ENCODE measurements at regions not wholly inside any gene's neighbourhood (a gene's known extent, or its start where the extent isn't known, plus 50 kb on each side); places are given as distances from the start of the nearest gene placed in this dataset.

DNA sequence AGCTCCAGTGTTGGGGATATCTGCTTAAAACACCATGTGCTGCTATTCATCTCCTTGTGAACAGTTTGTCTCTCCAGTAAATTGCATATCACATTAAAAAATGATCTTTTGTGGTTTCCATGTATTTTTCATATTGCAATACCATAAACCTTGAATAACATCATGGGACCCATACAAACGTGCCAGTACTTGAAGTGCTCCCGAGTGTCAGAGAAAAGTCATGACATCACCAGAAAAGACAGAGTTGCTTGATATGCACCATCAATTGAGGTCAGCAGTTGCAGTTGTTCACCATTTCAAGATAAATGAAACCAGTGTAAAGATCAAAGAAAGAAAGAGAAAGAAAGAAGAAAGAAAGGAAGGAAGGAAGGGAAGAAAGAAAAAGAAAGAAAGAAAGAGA lies 278.6 kb downstream of the ZNF621 start:
- ChIA-PET POLR2A (ENCODE audit: partially characterized antibody) (no interaction called here), CTCF (ENCODE audit: partially characterized antibody) (no interaction called here)
- H3K27ac ChIP-seq (ENCODE audit: low read depth, low read length): no peak overlapping the region
- peaks cover 0 to 2% (median 0%) of the 10 kb centered on the region in 4 experiments; a peak in 1 of 7 replicates for H3K4me1 ChIP-seq (replicated peaks in 1 of 4; ENCODE audit: control insufficient read depth in 3 of 4, insufficient read depth in 4 of 4, low read length in 3 of 4)
- TF ChIP-seq FOSL1 (IDR thresholded peaks at IDR 0.05; ENCODE audit: insufficient read depth, low read depth, low read length): no peak
- TF ChIP-seq, protein P1, sequence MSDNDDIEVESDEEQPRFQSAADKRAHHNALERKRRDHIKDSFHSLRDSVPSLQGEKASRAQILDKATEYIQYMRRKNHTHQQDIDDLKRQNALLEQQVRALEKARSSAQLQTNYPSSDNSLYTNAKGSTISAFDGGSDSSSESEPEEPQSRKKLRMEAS (IDR thresholded peaks at IDR 0.05): no peak
- H3K36me3 ChIP-seq (ENCODE audit: control insufficient read depth in 2 of 4, insufficient read depth in 4 of 4, low read length in 3 of 4): no peaks in the 10 kb centered on the region
- no peak overlapping the region for H2BK20ac ChIP-seq (ENCODE audit: low read length)
- H3K18ac ChIP-seq (ENCODE audit: extremely low read depth, low read length): no peak overlapping the region
- H3K9ac ChIP-seq (replicated peaks in 1 of 4; ENCODE audit: extremely low read depth in 1 of 4, low read depth in 3 of 4, low read length in 3 of 4): no peak overlapping the region
- no peak overlapping the region for H2BK15ac ChIP-seq (ENCODE audit: low read length)
- DNase-seq (ENCODE audit: low read depth in 1 of 2, low spot score in 2 of 2) (no peak), FAIRE-seq (no peak)
- no peak overlapping the region for H4K5ac ChIP-seq (ENCODE audit: insufficient read length, low read depth, low read length)
- no peak overlapping the region for H2AFZ ChIP-seq (ENCODE audit: low read length)
- no peak overlapping the region for H4K8ac ChIP-seq (ENCODE audit: extremely low read depth, insufficient read depth, low read length)
- no peak overlapping the region for H2BK5ac ChIP-seq (ENCODE audit: low read depth, low read length)
- WGBS, 2 experiments (ENCODE audit: extremely low coverage in 1 of 2, insufficient coverage in 1 of 2, insufficient read length in 1 of 2, insufficient replicate concordance in 2 of 2, low coverage in 1 of 2, low lambda C conversion rate in 2 of 2, missing lambda C conversion rate in 1 of 2): 85% methylated on average over 2 of the region's 2 CpGs; no CpG with 5 or more reads in 1 of the 2 experiments
- no peak overlapping the region for H2AK5ac ChIP-seq (ENCODE audit: low read depth, low read length)
- no peak overlapping the region for H2BK12ac ChIP-seq (ENCODE audit: low read depth, low read length)
- no peak overlapping the region for H3K4me2 ChIP-seq (ENCODE audit: insufficient read depth in 1 of 2, low read depth in 2 of 2, low read length in 2 of 2)
- H3K14ac ChIP-seq (ENCODE audit: insufficient read length): no peak overlapping the region
- no peak overlapping the region for H3K23ac ChIP-seq (ENCODE audit: insufficient read length)
- H3K56ac ChIP-seq (replicated peaks; ENCODE audit: insufficient read length, low read depth, low read length): no peak overlapping the region
- no peaks in the 10 kb centered on the region for H3K9me3 ChIP-seq (ENCODE audit: insufficient read depth in 2 of 2, low read depth in 1 of 2, low read length in 1 of 2)
- no peaks in the 10 kb centered on the region for H3K79me2 ChIP-seq (ENCODE audit: control insufficient read depth in 1 of 2, insufficient read depth in 2 of 2, low read length in 2 of 2)
- no peaks in the 10 kb centered on the region for H3K23me2 ChIP-seq (ENCODE audit: low read depth, low read length)
- H2BK120ac ChIP-seq (replicated peaks; ENCODE audit: low read depth, low read length): no peak overlapping the region
- no peaks in the 10 kb centered on the region for H4K20me1 ChIP-seq (replicated peaks in 1 of 2; ENCODE audit: control insufficient read depth in 1 of 2, insufficient read depth in 2 of 2, low read length in 2 of 2)
- H3K4ac ChIP-seq (replicated peaks; ENCODE audit: insufficient read length, low read depth, low read length): no peak overlapping the region
- H4K91ac ChIP-seq (replicated peaks; ENCODE audit: insufficient read length, low read length): no peak overlapping the region
- H3K4me3 ChIP-seq (ENCODE audit: extremely low read depth in 1 of 4, insufficient read depth in 2 of 4, low read depth in 3 of 4, low read length in 4 of 4): no peak overlapping the region
- H3K79me1 ChIP-seq (ENCODE audit: low read depth, low read length): no peaks in the 10 kb centered on the region
- no peaks in the 10 kb centered on the region for H3K27me3 ChIP-seq (replicated peaks in 1 of 4; ENCODE audit: control insufficient read depth in 3 of 4, extremely low read depth in 1 of 4, insufficient read depth in 3 of 4, low read length in 3 of 4)
